ENCODE measurements at regions not wholly inside any gene's neighbourhood (a gene's known extent, or its start where the extent isn't known, plus 50 kb on each side); places are given as distances from the start of the nearest gene placed in this dataset.

GRCh38 chr5:96546120-96546519 lies 113.1 kb upstream of the PCSK1 start:
- no peak for TF ChIP-seq POLR2A (IDR thresholded peaks at IDR 0.05)
- TF ChIP-seq CTCF (IDR thresholded peaks at IDR 0.05): no peak
- no peak for TF ChIP-seq EP300 (IDR thresholded peaks at IDR 0.05)

Measured in tibial nerve (tissue), 4 donors.